ENCODE measurements at regions not wholly inside any gene's neighbourhood (a gene's known extent, or its start where the extent isn't known, plus 50 kb on each side); places are given as distances from the start of the nearest gene placed in this dataset.

GRCh38 chr4:186917136-186917535 is 193.5 kb upstream of the FAT1 start:
- Histone ChIP-seq H3K27me3 (no peaks in the 10 kb centered on the region), H3K36me3 (no peaks in the 10 kb centered on the region), H3K27ac (no peak overlapping the region), H3K9me3 (ENCODE audit: low read depth) (no peaks in the 10 kb centered on the region), H3K4me1 (ENCODE audit: low read depth) (no peaks in the 10 kb centered on the region), H3K4me3 (no peak overlapping the region)
- no peak for DNase-seq (ENCODE audit: low read depth in 1 of 2, low spot score in 1 of 2)
- TF ChIP-seq CTCF (IDR thresholded peaks at IDR 0.05; ENCODE audit: low read depth, low read length): no peak

- Histone ChIP-seq H3K4me3 (no peak overlapping the region), H3K27ac (no peak overlapping the region), H3K27me3 (no peaks in the 10 kb centered on the region), H3K4me1 (ENCODE audit: low read depth) (no peaks in the 10 kb centered on the region), H3K9me3 (ENCODE audit: low read depth) (no peaks in the 10 kb centered on the region), H3K36me3 (no peaks in the 10 kb centered on the region)
- no peak for DNase-seq (ENCODE audit: low read depth in 1 of 2, low spot score in 1 of 2)
- TF ChIP-seq CTCF (IDR thresholded peaks at IDR 0.05; ENCODE audit: low read depth, low read length): no peak
Observed at GRCh38 chr4:186918466-186918865, 194.8 kb upstream of the FAT1 start.

GRCh38 chr4:186919340-186919739 is 195.7 kb upstream of the FAT1 start:
- H3K9me3 ChIP-seq (ENCODE audit: low read depth): no peaks in the 10 kb centered on the region
- H3K36me3 ChIP-seq: no peaks in the 10 kb centered on the region
- no peak for TF ChIP-seq CTCF (IDR thresholded peaks at IDR 0.05; ENCODE audit: low read depth, low read length)
- DNase-seq (ENCODE audit: low read depth in 1 of 2, low spot score in 1 of 2): no peak
- peaks cover 1% of the 10 kb centered on the region for H3K4me1 ChIP-seq (ENCODE audit: low read depth)
- H3K4me3 ChIP-seq: no peak overlapping the region
- no peaks in the 10 kb centered on the region for H3K27me3 ChIP-seq
- H3K27ac ChIP-seq: no peak overlapping the region

- Histone ChIP-seq H3K9me3 (ENCODE audit: low read depth) (no peaks in the 10 kb centered on the region), H3K27ac (no peak overlapping the region), H3K27me3 (no peaks in the 10 kb centered on the region), H3K4me3 (no peak overlapping the region), H3K36me3 (no peaks in the 10 kb centered on the region), H3K4me1 (ENCODE audit: low read depth) (peaks cover 3% of the 10 kb centered on the region)
- no peak for TF ChIP-seq CTCF (IDR thresholded peaks at IDR 0.05; ENCODE audit: low read depth, low read length)
- DNase-seq (ENCODE audit: low read depth in 1 of 2, low spot score in 1 of 2): peak in 1 of 2 donors; percentile 22
Observed at GRCh38 chr4:186920483-186920882, 196.8 kb upstream of the FAT1 start.

- Histone ChIP-seq H3K27ac (no peak overlapping the region), H3K27me3 (no peaks in the 10 kb centered on the region)
- no peak for DNase-seq (ENCODE audit: low read depth in 1 of 2, low spot score in 1 of 2)
Observed at GRCh38 chr4:186920992-186921391, 197.3 kb upstream of the FAT1 start.

More at GRCh38 chr4:186920992-186921391, 197.3 kb upstream of the FAT1 start:
- H3K36me3 ChIP-seq: no peaks in the 10 kb centered on the region
- H3K4me1 ChIP-seq (ENCODE audit: low read depth): peaks cover 3% of the 10 kb centered on the region
- no peak for TF ChIP-seq CTCF (IDR thresholded peaks at IDR 0.05; ENCODE audit: low read depth, low read length)
- no peak overlapping the region for H3K4me3 ChIP-seq
- H3K9me3 ChIP-seq (ENCODE audit: low read depth): no peaks in the 10 kb centered on the region
